SJSA1 (cell line): ENCODE measurements at regions not wholly inside any gene's neighbourhood (a gene's known extent, or its start where the extent isn't known, plus 50 kb on each side); places are given as distances from the start of the nearest gene placed in this dataset.

Experiments
- DNase-seq, 2 experiments: peaks; one replicate each; pipeline ENCODE4 v3.0.0-alpha.2; 2015 to 2020; ENCODE audit warnings: low spot score in 2 of 2, low read depth in 1 of 2
- H3K27ac ChIP-seq: fragments of 250-450 bp; sonication (Bioruptor Pico); 2 replicates; pipeline ENCODE4 v1.5.1; 2020; ENCODE audit warnings: mild to moderate bottlenecking, moderate library complexity
- H3K27me3 ChIP-seq: fragments of 250-450 bp; sonication (Bioruptor Pico); replicated peaks from 2 replicates; pipeline ENCODE4 v1.5.1; 2020; ENCODE audit warnings: mild to moderate bottlenecking, moderate library complexity
- H3K36me3 ChIP-seq: fragments of 250-450 bp; sonication (Bioruptor Pico); 2 replicates; pipeline ENCODE4 v1.5.1; 2020; ENCODE audit warnings: mild to moderate bottlenecking
- H3K4me1 ChIP-seq: fragments of 250-450 bp; sonication (Bioruptor Pico); replicated peaks from 2 replicates; pipeline ENCODE4 v1.6.1; 2021; ENCODE audit warnings: mild to moderate bottlenecking
- H3K4me3 ChIP-seq: fragments of 250-450 bp; sonication (Bioruptor Pico); 2 replicates; pipeline ENCODE4 v1.5.1; 2020; ENCODE audit warnings: mild to moderate bottlenecking
- H3K9me3 ChIP-seq: fragments of 250-450 bp; sonication (Bioruptor Pico); replicated peaks from 2 replicates; pipeline ENCODE4 v1.5.1; 2020; ENCODE audit warnings: mild to moderate bottlenecking

DNA sequence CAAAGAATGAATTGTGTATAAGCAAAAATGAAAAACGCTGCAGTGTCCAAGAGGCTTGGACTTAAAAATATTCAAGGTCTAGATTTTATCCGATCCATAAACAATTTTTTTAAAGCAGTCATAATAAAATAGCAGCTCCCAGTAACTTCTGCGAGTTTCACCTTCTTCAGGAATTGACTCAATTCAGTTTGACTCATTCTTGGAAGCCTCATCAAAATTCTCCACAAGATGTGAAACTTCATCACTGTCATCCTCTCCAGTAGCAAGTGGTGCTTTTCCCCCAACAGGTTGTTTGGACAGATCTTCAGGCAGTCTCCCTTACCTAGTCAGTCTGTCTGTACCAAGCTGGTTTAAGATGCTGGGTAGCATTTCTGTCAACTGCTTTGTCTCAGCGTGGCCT, 93.5 kb upstream of the FOXG1 start:
- no peaks in the 10 kb centered on the region for H3K27me3 ChIP-seq
- no peak overlapping the region for H3K27ac ChIP-seq
- no peaks in the 10 kb centered on the region for H3K36me3 ChIP-seq
- no peak overlapping the region for H3K4me3 ChIP-seq
- DNase-seq: no peak
- peaks cover 30% of the 10 kb centered on the region for H3K4me1 ChIP-seq
- H3K9me3 ChIP-seq: no peaks in the 10 kb centered on the region

DNA sequence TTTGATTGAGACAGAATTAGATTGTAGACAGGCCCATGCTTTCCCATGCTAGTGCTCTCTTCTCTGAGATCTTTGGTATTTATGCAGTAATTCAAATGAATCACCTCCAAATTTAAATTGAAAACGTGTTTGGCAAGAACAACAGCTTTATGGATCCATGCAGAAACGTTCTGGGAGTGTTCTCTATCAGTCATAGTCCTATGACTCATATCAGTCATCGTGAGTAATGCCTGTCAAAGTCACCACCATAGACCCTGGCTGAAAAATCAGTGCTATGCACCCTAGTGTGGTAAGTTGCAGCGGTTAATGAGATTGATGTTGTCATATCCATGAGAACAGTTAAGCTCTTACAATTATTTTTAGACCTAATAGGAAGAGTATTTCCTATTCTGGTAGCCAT, 90.1 kb upstream of the FOXG1 start:
- Histone ChIP-seq H3K4me3 (no peak overlapping the region), H3K27me3 (no peaks in the 10 kb centered on the region), H3K9me3 (no peaks in the 10 kb centered on the region), H3K27ac (no peak overlapping the region), H3K4me1 (peaks cover 21% of the 10 kb centered on the region), H3K36me3 (no peaks in the 10 kb centered on the region)
- DNase-seq: no peak

DNA sequence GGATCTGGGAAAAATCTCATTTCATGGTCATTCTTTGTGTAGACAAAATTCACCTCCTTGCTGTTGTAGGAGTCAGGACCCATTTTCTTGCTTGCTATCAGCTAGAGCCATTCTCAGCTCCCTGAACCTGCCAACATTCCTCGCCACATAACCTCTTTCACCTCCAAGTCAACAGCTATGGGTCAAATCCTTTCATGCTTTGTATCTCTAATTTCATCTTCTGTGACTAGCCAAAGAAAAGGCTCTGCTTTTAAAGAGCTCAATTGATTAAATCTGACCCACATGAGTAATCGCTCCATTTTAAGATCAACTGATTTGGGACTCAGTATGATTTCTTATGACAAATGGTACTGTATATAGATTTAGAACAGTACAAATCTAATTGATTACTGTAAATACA, 89.2 kb upstream of the FOXG1 start:
- H3K36me3 ChIP-seq: no peaks in the 10 kb centered on the region
- H3K9me3 ChIP-seq: no peaks in the 10 kb centered on the region
- no peak overlapping the region for H3K4me3 ChIP-seq
- no peak overlapping the region for H3K27ac ChIP-seq
- no peak for DNase-seq
- H3K4me1 ChIP-seq: peaks cover 12% of the 10 kb centered on the region
- H3K27me3 ChIP-seq: no peaks in the 10 kb centered on the region

DNA sequence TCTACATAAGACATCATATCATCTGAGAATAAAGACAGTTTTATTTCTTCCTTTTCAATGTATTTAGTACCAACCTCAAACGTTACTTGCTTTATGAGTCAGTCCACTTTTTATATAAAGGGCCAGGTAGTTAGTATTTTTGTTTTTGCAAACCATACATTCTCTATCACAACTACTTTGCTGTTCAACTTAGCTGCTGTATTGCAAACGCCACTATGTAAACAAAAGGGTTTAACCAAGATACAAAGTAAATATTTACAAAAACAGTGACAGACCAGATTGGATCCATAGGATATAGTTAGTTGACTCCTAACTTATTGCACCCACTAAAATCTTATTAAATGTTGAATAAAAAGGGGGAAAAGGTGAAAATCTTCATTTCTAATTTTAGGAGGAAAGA, 87.7 kb upstream of the FOXG1 start:
- Histone ChIP-seq H3K4me3 (no peak overlapping the region), H3K4me1 (peaks cover 12% of the 10 kb centered on the region), H3K27me3 (no peaks in the 10 kb centered on the region; the same call in 1 of the 2 replicates), H3K27ac (no peak overlapping the region), H3K36me3 (no peaks in the 10 kb centered on the region), H3K9me3 (no peaks in the 10 kb centered on the region)
- no peak for DNase-seq

DNA sequence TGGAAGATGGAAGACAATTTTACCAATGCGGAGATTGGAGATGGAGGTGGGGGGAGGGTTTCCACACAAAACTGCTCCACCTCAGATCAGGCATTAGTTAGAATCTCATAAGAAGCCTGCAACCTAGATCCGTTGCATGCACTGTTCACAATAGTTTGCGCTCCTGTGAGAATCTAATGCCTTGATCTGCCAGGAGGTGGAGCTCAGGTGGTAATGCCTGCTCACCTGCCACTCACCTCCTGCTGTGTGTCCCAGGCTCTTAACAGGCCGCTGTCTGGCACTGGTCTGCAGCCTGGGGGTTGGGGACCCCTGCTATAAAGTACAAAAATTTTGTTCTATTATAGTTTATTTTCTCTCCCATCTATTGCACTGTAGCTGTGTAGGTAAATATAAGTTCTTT, 84.9 kb upstream of the FOXG1 start:
- Histone ChIP-seq H3K4me3 (no peak overlapping the region), H3K27me3 (no peaks in the 10 kb centered on the region; the same call in 1 of the 2 replicates), H3K9me3 (no peaks in the 10 kb centered on the region), H3K27ac (no peak overlapping the region), H3K36me3 (no peaks in the 10 kb centered on the region), H3K4me1 (peaks cover 5% of the 10 kb centered on the region)
- no peak for DNase-seq

DNA sequence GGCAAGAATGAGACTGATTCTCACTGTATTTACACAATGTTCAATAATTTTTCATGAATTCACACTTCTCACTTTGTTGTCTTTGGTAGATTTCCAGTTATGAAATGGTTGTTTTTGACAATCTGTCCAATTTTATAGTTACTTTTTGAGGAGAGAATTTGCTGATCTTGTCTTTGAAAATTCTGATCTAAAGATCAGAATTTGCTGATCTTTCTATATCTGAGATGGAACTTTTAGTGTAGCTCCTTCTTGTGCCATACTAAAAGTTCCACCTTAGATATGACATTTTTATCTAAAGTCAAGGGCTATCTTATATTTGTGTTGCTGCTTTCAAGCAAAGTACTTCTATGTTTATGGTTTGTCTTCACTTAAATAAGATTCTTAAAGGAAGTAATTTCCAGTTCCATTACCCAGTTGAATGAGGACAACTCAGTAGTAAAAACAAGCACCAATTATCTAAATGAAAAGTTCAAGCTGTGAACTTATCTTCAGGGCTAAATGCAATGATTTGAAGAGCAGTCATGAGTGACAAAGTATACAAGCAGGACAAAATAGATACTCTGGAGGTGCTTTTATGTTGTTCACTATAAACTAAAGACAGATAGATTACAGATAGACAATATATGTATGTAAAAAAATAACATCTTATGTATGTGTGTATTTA, 76.4 kb upstream of the FOXG1 start:
- DNase-seq: no peak
- H3K4me3 ChIP-seq: no peak overlapping the region
- H3K27me3 ChIP-seq: peaks cover 36% of the 10 kb centered on the region
- H3K36me3 ChIP-seq: no peaks in the 10 kb centered on the region
- no peaks in the 10 kb centered on the region for H3K4me1 ChIP-seq
- H3K27ac ChIP-seq: no peak overlapping the region
- H3K9me3 ChIP-seq: no peaks in the 10 kb centered on the region

DNA sequence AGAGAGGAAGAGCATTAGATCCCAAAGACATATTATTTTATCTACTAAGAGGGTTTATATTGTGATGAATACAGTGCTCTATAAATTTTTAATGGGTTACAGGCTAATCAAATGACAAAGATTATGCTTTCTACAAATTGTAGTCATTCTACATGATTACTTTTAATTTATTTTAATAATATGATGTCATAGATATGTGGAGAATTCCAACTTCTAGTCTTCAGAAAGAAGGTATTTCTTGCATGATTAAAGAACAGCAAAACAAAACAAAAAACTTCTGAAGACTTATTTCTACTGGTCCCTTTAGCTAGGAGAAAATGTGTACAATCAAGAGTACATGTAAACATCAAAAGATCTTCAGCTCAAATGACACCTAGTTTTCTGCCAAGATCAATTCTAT, 71.5 kb upstream of the FOXG1 start:
- Histone ChIP-seq H3K4me3 (no peak overlapping the region), H3K4me1 (no peaks in the 10 kb centered on the region), H3K27ac (no peak overlapping the region), H3K36me3 (no peaks in the 10 kb centered on the region), H3K9me3 (no peaks in the 10 kb centered on the region), H3K27me3 (peaks cover 39% of the 10 kb centered on the region)
- DNase-seq: no peak

DNA sequence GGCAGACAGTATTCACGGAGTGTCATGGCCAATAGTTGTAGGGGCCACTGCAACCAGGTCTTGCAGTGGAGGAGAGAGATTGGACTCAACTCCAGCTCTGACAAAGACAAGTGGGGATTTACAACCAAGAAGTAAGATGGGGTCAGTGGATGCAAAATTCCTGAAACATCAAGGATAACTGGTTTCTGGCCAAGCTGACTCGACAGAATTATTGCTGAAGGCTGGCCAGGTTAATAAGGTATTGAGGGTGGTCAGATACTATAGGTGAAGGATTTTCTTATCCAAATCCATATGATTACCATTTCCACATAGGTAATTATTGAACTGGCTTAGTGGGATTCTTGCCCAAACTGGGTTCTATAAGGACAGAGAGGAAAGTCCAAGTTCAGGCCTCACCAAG, 64.9 kb upstream of the FOXG1 start:
- H3K9me3 ChIP-seq: no peaks in the 10 kb centered on the region
- H3K36me3 ChIP-seq: no peaks in the 10 kb centered on the region
- no peak overlapping the region for H3K4me3 ChIP-seq
- H3K4me1 ChIP-seq: no peaks in the 10 kb centered on the region
- H3K27me3 ChIP-seq: peaks cover 17% of the 10 kb centered on the region; the same call in 1 of the 2 replicates
- H3K27ac ChIP-seq: no peak overlapping the region
- DNase-seq: no peak

DNA sequence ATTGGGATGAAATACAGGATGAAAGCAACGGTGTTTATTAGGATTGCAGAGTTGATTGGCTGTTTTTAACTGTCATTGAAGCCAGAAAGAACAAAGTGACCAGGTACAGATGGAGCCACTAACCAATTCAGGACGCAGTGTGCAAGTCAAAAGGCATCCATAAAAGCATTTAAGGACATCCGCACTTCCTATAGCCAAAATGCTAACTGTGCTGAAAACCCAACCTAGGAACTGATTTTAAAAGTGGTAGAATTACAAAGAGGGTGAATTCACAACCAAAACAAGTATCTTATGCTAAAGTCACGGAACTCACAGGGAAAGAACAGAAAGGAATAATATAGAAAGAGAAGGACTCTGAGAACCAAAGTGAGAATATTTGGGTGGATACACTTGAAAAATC, 63.1 kb upstream of the FOXG1 start:
- Histone ChIP-seq H3K4me1 (no peaks in the 10 kb centered on the region), H3K27me3 (0 out of 2 replicates have a peak, but pooled peaks cover 14% of the 10 kb centered on the region), H3K4me3 (no peak overlapping the region), H3K27ac (no peak overlapping the region), H3K9me3 (no peaks in the 10 kb centered on the region), H3K36me3 (no peaks in the 10 kb centered on the region)
- no peak for DNase-seq

DNA sequence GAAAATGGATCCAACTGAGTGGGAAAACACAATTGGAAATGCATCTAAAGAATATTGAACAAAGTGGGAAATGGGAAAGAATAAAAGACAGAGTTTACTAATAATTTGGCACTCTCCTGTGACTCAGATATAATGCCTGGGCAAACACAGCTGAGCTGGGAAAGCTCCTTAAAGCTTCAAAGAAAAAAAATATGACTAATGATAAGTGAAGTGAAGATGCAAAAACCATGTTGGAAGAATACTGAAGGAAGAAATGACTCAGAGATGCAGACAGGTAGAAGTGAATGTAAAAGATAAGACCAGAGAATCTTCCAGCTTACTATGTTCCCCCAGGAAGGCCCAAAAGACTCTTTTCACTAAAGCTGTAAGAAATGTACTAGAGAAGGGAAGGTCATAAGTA, 62.4 kb upstream of the FOXG1 start:
- H3K9me3 ChIP-seq: no peaks in the 10 kb centered on the region
- no peak overlapping the region for H3K4me3 ChIP-seq
- H3K27ac ChIP-seq: no peak overlapping the region
- H3K4me1 ChIP-seq: no peaks in the 10 kb centered on the region
- no peak for DNase-seq
- H3K27me3 ChIP-seq: 0 out of 2 replicates have a peak, but pooled peaks cover 14% of the 10 kb centered on the region
- no peaks in the 10 kb centered on the region for H3K36me3 ChIP-seq

DNA sequence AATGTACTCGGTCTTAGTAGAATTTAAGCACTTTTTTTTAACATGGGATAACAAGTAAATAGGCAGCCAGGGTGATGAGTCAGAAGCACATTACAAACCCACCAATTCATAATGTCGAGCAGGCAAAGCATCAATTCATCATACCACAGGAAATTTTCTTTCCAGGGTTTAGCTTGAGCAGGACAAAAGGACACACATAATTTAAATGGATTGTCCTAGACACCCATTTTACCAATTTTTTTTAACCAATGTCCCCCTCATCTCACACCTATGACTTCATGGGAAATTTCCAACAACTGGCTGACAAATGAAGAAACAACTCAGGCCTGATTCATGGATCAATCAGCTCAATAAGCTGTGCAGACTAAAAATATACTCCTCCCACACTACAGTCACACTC, 58.8 kb upstream of the FOXG1 start:
- Histone ChIP-seq H3K4me1 (no peaks in the 10 kb centered on the region), H3K9me3 (no peaks in the 10 kb centered on the region), H3K27ac (no peak overlapping the region), H3K36me3 (no peaks in the 10 kb centered on the region), H3K27me3 (0 out of 2 replicates have a peak, but pooled peaks cover 4% of the 10 kb centered on the region), H3K4me3 (no peak overlapping the region)
- no peak for DNase-seq

DNA sequence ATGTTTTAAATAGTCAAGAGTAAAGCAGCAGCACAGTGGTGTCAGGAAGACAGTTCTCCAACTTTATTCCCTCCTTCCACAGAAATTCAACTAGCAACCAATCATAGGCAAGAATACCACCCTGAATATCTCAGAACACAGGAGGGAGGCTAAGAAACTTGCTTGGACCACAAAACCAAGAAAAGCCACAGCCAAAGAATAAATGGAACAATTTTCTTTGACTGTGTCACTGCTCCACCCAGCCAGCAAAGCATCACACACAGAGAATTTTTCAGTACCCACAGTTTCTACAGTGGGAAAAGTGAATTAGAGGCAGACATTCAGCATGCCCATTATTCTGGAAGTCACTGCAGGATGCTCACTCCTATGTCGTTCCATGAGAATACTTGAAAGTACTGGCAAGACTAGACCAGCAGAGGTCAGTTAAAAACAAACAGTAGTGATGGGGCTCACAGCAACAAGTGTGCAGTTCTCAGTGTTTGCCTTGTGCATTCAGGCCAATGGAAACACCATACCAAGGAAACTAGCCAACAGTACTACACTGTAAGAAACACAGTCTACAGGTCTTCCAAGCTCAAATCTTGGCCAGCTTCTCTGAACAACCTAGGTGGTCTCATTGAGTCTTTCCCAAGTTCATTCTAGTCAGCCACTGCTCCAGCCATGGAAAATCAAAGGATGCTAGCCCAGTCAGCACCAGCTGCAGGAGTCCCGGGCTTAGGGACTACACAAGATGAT, 56.8 kb upstream of the FOXG1 start:
- no peaks in the 10 kb centered on the region for H3K9me3 ChIP-seq

More for the DNA sequence above, 56.8 kb upstream of the FOXG1 start:
- H3K27me3 ChIP-seq: no peaks in the 10 kb centered on the region
- no peaks in the 10 kb centered on the region for H3K4me1 ChIP-seq
- H3K4me3 ChIP-seq: no peak overlapping the region
- no peak for DNase-seq
- no peak overlapping the region for H3K27ac ChIP-seq
- no peaks in the 10 kb centered on the region for H3K36me3 ChIP-seq
